ENCODE measurements at regions not wholly inside any gene's neighbourhood (a gene's known extent, or its start where the extent isn't known, plus 50 kb on each side); places are given as distances from the start of the nearest gene placed in this dataset.

- no peak overlapping the region for H3K4me2 ChIP-seq (ENCODE audit: low read length, poor library complexity, severe bottlenecking)
- 72% methylated on average over 2 of the region's 3 CpGs for whole genome bisulfite sequencing
- no peaks in the 10 kb centered on the region for H3K36me3 ChIP-seq (ENCODE audit: control insufficient read depth in 1 of 2, insufficient read depth in 2 of 2, low read depth in 1 of 2, low read length in 2 of 2)
- H4K8ac ChIP-seq (ENCODE audit: low read length) = no peak overlapping the region
- H2AFZ ChIP-seq (ENCODE audit: low read depth, low read length) = no peak overlapping the region
- peaks cover 6 to 8% of the 10 kb centered on the region in 2 experiments for H3K27me3 ChIP-seq (ENCODE audit: control insufficient read depth in 1 of 2, insufficient read depth in 1 of 2, low read length in 2 of 2)
- no peak overlapping the region for H2BK15ac ChIP-seq (ENCODE audit: low read depth, poor library complexity, severe bottlenecking)
- no peak overlapping the region for H3K27ac ChIP-seq (ENCODE audit: low read length, poor library complexity, severe bottlenecking)
- no peak overlapping the region for H2BK120ac ChIP-seq (ENCODE audit: low read depth, low read length)
- H3K4me3 ChIP-seq (ENCODE audit: insufficient read depth in 1 of 2, low read depth in 1 of 2, low read length in 2 of 2) = no peak overlapping the region
- H3K9ac ChIP-seq (ENCODE audit: low read length) = no peak overlapping the region
- H2BK12ac ChIP-seq (ENCODE audit: low read length in 2 of 2) = no peak overlapping the region
- H3K4me1 ChIP-seq (ENCODE audit: control insufficient read depth, insufficient read depth, low read depth, low read length) = peaks cover 1% of the 10 kb centered on the region
- H3K79me1 ChIP-seq (replicated peaks; ENCODE audit: low read length, poor library complexity, severe bottlenecking) = no peaks in the 10 kb centered on the region
- no peak overlapping the region for H4K91ac ChIP-seq (ENCODE audit: low read length)
- H2BK5ac ChIP-seq (ENCODE audit: low read depth, low read length, poor library complexity, severe bottlenecking) = no peak overlapping the region
- no peak overlapping the region for H3K18ac ChIP-seq (ENCODE audit: low read depth in 1 of 2, low read length in 2 of 2)
- no peak overlapping the region for H2AK5ac ChIP-seq (ENCODE audit: low read length, severe bottlenecking)
- H3K23ac ChIP-seq (ENCODE audit: low read length in 2 of 2) = no peak overlapping the region
- no peaks in the 10 kb centered on the region for H3K9me3 ChIP-seq (ENCODE audit: control insufficient read depth, low read length)
- H3K4ac ChIP-seq (ENCODE audit: low read depth in 1 of 2, low read length in 2 of 2) = no peak overlapping the region
- DNase-seq = no peak
- no peak overlapping the region for H3K14ac ChIP-seq (ENCODE audit: low read length in 2 of 2)
These were observed 122.5 kb upstream of the POU3F1 start for GRCh38 chr1:38169121-38169520.

- no peak overlapping the region for H2BK12ac ChIP-seq (ENCODE audit: low read length in 2 of 2)
- no peak overlapping the region for H3K23ac ChIP-seq (ENCODE audit: low read length in 2 of 2)
- peaks cover 6 to 8% of the 10 kb centered on the region in 2 experiments for H3K27me3 ChIP-seq (ENCODE audit: control insufficient read depth in 1 of 2, insufficient read depth in 1 of 2, low read length in 2 of 2)
- no peaks in the 10 kb centered on the region for H3K9me3 ChIP-seq (ENCODE audit: control insufficient read depth, low read length)
- H3K27ac ChIP-seq (ENCODE audit: low read length, poor library complexity, severe bottlenecking) = no peak overlapping the region
- no peak overlapping the region for H4K8ac ChIP-seq (ENCODE audit: low read length)
- H3K79me1 ChIP-seq (replicated peaks; ENCODE audit: low read length, poor library complexity, severe bottlenecking) = no peaks in the 10 kb centered on the region
- H3K36me3 ChIP-seq (ENCODE audit: control insufficient read depth in 1 of 2, insufficient read depth in 2 of 2, low read depth in 1 of 2, low read length in 2 of 2) = no peaks in the 10 kb centered on the region
- no peak overlapping the region for H3K4me3 ChIP-seq (ENCODE audit: insufficient read depth in 1 of 2, low read depth in 1 of 2, low read length in 2 of 2)
- H2AK5ac ChIP-seq (ENCODE audit: low read length, severe bottlenecking) = no peak overlapping the region
- H2BK120ac ChIP-seq (ENCODE audit: low read depth, low read length) = no peak overlapping the region
- H2BK5ac ChIP-seq (ENCODE audit: low read depth, low read length, poor library complexity, severe bottlenecking) = no peak overlapping the region
- no peak overlapping the region for H2BK15ac ChIP-seq (ENCODE audit: low read depth, poor library complexity, severe bottlenecking)
- DNase-seq = no peak
- H4K91ac ChIP-seq (ENCODE audit: low read length) = no peak overlapping the region
- H3K4me1 ChIP-seq (ENCODE audit: control insufficient read depth, insufficient read depth, low read depth, low read length) = peaks cover 1% of the 10 kb centered on the region
- no peak overlapping the region for H3K9ac ChIP-seq (ENCODE audit: low read length)
- 86% methylated on average over 2 of the region's 2 CpGs for WGBS
- H2AFZ ChIP-seq (ENCODE audit: low read depth, low read length) = no peak overlapping the region
- no peak overlapping the region for H3K4ac ChIP-seq (ENCODE audit: low read depth in 1 of 2, low read length in 2 of 2)
- H3K4me2 ChIP-seq (ENCODE audit: low read length, poor library complexity, severe bottlenecking) = no peak overlapping the region
- no peak overlapping the region for H3K14ac ChIP-seq (ENCODE audit: low read length in 2 of 2)
- H3K18ac ChIP-seq (ENCODE audit: low read depth in 1 of 2, low read length in 2 of 2) = no peak overlapping the region
These were observed 121.8 kb upstream of the POU3F1 start for GRCh38 chr1:38168365-38168764.

- no peak overlapping the region for H2BK15ac ChIP-seq (ENCODE audit: low read depth, poor library complexity, severe bottlenecking)
- no peak overlapping the region for H3K14ac ChIP-seq (ENCODE audit: low read length in 2 of 2)
- H3K27ac ChIP-seq (ENCODE audit: low read length, poor library complexity, severe bottlenecking) = no peak overlapping the region
- H2AFZ ChIP-seq (ENCODE audit: low read depth, low read length) = no peak overlapping the region
- no peak overlapping the region for H3K18ac ChIP-seq (ENCODE audit: low read depth in 1 of 2, low read length in 2 of 2)
- no peak overlapping the region for H2BK5ac ChIP-seq (ENCODE audit: low read depth, low read length, poor library complexity, severe bottlenecking)
- no peak overlapping the region for H3K4ac ChIP-seq (ENCODE audit: low read depth in 1 of 2, low read length in 2 of 2)
- H3K23ac ChIP-seq (ENCODE audit: low read length in 2 of 2) = no peak overlapping the region
- H3K79me1 ChIP-seq (replicated peaks; ENCODE audit: low read length, poor library complexity, severe bottlenecking) = no peaks in the 10 kb centered on the region
- H2BK120ac ChIP-seq (ENCODE audit: low read depth, low read length) = no peak overlapping the region
- no peak overlapping the region for H4K91ac ChIP-seq (ENCODE audit: low read length)
- no peak for DNase-seq
- H3K36me3 ChIP-seq (ENCODE audit: control insufficient read depth in 1 of 2, insufficient read depth in 2 of 2, low read depth in 1 of 2, low read length in 2 of 2) = no peaks in the 10 kb centered on the region
- H3K9ac ChIP-seq (ENCODE audit: low read length) = no peak overlapping the region
- H3K27me3 ChIP-seq (ENCODE audit: control insufficient read depth in 1 of 2, insufficient read depth in 1 of 2, low read length in 2 of 2) = peaks cover 6 to 8% of the 10 kb centered on the region in 2 experiments
- H3K4me2 ChIP-seq (ENCODE audit: low read length, poor library complexity, severe bottlenecking) = no peak overlapping the region
- H3K4me3 ChIP-seq (ENCODE audit: insufficient read depth in 1 of 2, low read depth in 1 of 2, low read length in 2 of 2) = no peak overlapping the region
- H3K4me1 ChIP-seq (ENCODE audit: control insufficient read depth, insufficient read depth, low read depth, low read length) = peaks cover 1% of the 10 kb centered on the region
- WGBS = 92% methylated on average over 4 of the region's 4 CpGs
- H4K8ac ChIP-seq (ENCODE audit: low read length) = no peak overlapping the region
- no peak overlapping the region for H2BK12ac ChIP-seq (ENCODE audit: low read length in 2 of 2)
- H2AK5ac ChIP-seq (ENCODE audit: low read length, severe bottlenecking) = no peak overlapping the region
- H3K9me3 ChIP-seq (ENCODE audit: control insufficient read depth, low read length) = no peaks in the 10 kb centered on the region
These were observed 119.9 kb upstream of the POU3F1 start for GRCh38 chr1:38166461-38166860.

GRCh38 chr1:38153778-38154470, 107.3 kb upstream of the POU3F1 start:
- H3K36me3 ChIP-seq (ENCODE audit: control insufficient read depth in 1 of 2, insufficient read depth in 2 of 2, low read depth in 1 of 2, low read length in 2 of 2) = no peaks in the 10 kb centered on the region
- no peak overlapping the region for H4K91ac ChIP-seq (ENCODE audit: low read length)
- H3K4me2 ChIP-seq (ENCODE audit: low read length, poor library complexity, severe bottlenecking) = no peak overlapping the region
- no peak for DNase-seq
- H2BK5ac ChIP-seq (ENCODE audit: low read depth, low read length, poor library complexity, severe bottlenecking) = no peak overlapping the region
- no peak overlapping the region for H3K4ac ChIP-seq (ENCODE audit: low read depth in 1 of 2, low read length in 2 of 2)
- H3K27ac ChIP-seq (ENCODE audit: low read length, poor library complexity, severe bottlenecking) = no peak overlapping the region
- H2BK120ac ChIP-seq (ENCODE audit: low read depth, low read length) = no peak overlapping the region
- H2AFZ ChIP-seq (ENCODE audit: low read depth, low read length) = no peak overlapping the region
- peaks cover 8% of the 10 kb centered on the region for H3K9me3 ChIP-seq (ENCODE audit: control insufficient read depth, low read length)
- no peak overlapping the region for H2BK15ac ChIP-seq (ENCODE audit: low read depth, poor library complexity, severe bottlenecking)
- no peak overlapping the region for H2AK5ac ChIP-seq (ENCODE audit: low read length, severe bottlenecking)
- H3K9ac ChIP-seq (ENCODE audit: low read length) = no peak overlapping the region
- no peaks in the 10 kb centered on the region for H3K79me1 ChIP-seq (replicated peaks; ENCODE audit: low read length, poor library complexity, severe bottlenecking)
- peaks cover 0 to 26% of the 10 kb centered on the region in 2 experiments for H3K27me3 ChIP-seq (ENCODE audit: control insufficient read depth in 1 of 2, insufficient read depth in 1 of 2, low read length in 2 of 2)
- H3K23ac ChIP-seq (ENCODE audit: low read length in 2 of 2) = no peak overlapping the region
- 82% methylated on average over 11 of the region's 12 CpGs for WGBS
- H3K18ac ChIP-seq (ENCODE audit: low read depth in 1 of 2, low read length in 2 of 2) = no peak overlapping the region
- H3K4me3 ChIP-seq (ENCODE audit: insufficient read depth in 1 of 2, low read depth in 1 of 2, low read length in 2 of 2) = no peak overlapping the region
- H3K14ac ChIP-seq (ENCODE audit: low read length in 2 of 2) = no peak overlapping the region
- no peak overlapping the region for H2BK12ac ChIP-seq (ENCODE audit: low read length in 2 of 2)
- H4K8ac ChIP-seq (ENCODE audit: low read length) = no peak overlapping the region
- no peaks in the 10 kb centered on the region for H3K4me1 ChIP-seq (ENCODE audit: control insufficient read depth, insufficient read depth, low read depth, low read length)

Data from mesenchymal stem cell (in vitro differentiated cells and primary cell).